Endodermal cell (in vitro differentiated cells): ENCODE measurements at regions not wholly inside any gene's neighbourhood (a gene's known extent, or its start where the extent isn't known, plus 50 kb on each side); places are given as distances from the start of the nearest gene placed in this dataset.

Experiments used
- DNase-seq: peaks from one replicate; pipeline ENCODE4 v3.0.0-alpha.2; 2017
- H3K27ac ChIP-seq: 2 replicates; pipeline ENCODE4 v1.5.1; 2013; ENCODE audit warnings: mild to moderate bottlenecking, low read depth, low read length, moderate library complexity
- H3K27me3 ChIP-seq: 2 replicates; pipeline ENCODE4 v1.6.1; 2013; ENCODE audit warnings: mild to moderate bottlenecking, low read length, moderate library complexity; ENCODE audit not compliant: insufficient read depth, control insufficient read depth, poor library complexity, severe bottlenecking
- H3K36me3 ChIP-seq: 2 replicates; pipeline ENCODE4 v1.7.0; 2013; ENCODE audit warnings: mild to moderate bottlenecking, low read length, moderate library complexity; ENCODE audit not compliant: control insufficient read depth, insufficient read depth
- H3K4me1 ChIP-seq: one replicate; pipeline ENCODE4 v1.7.0; 2013; ENCODE audit warnings: low read length; ENCODE audit not compliant: control insufficient read depth, insufficient read depth
- H3K4me3 ChIP-seq: 2 replicates; pipeline ENCODE4 v1.5.1; 2013; ENCODE audit warnings: mild to moderate bottlenecking, low read length, moderate library complexity
- H3K9ac ChIP-seq: 2 replicates; pipeline ENCODE4 v1.6.1; 2013; ENCODE audit warnings: mild to moderate bottlenecking, low read length, moderate library complexity; ENCODE audit not compliant: poor library complexity, severe bottlenecking; ENCODE audit errors: extremely low read depth
- H3K9me3 ChIP-seq: 2 replicates; pipeline ENCODE4 v1.6.1; 2013; ENCODE audit warnings: mild to moderate bottlenecking, low read length, moderate library complexity; ENCODE audit not compliant: control insufficient read depth
- H3K27ac Mint-ChIP-seq: 2 replicates; pipeline ENCODE4 v1.8.0; 2020; ENCODE audit warnings: mixed read lengths
- H3K27me3 Mint-ChIP-seq: 2 replicates; pipeline ENCODE4 v1.8.0; 2021; ENCODE audit warnings: mild to moderate bottlenecking, mixed read lengths; ENCODE audit not compliant: insufficient read depth
- H3K36me3 Mint-ChIP-seq: 2 replicates; pipeline ENCODE4 v1.8.0; 2020; ENCODE audit warnings: low read depth, mixed read lengths
- H3K4me1 Mint-ChIP-seq: 2 replicates; pipeline ENCODE4 v1.8.0; 2020; ENCODE audit warnings: mixed read lengths
- H3K4me3 Mint-ChIP-seq: 2 replicates; pipeline ENCODE4 v1.8.0; 2020; ENCODE audit warnings: mild to moderate bottlenecking, moderate library complexity, mixed read lengths
- H3K9me3 Mint-ChIP-seq: 2 replicates; pipeline ENCODE4 v1.8.0; 2020; ENCODE audit warnings: mild to moderate bottlenecking, mixed read lengths
- WGBS, 2 experiments: methylation state at CpG; one replicate each; pipeline versions ENCODE4 v1.1.5 to v1.1.7; 2013; ENCODE audit warnings: missing lambda C conversion rate in 2 of 2, mixed read lengths in 1 of 2; ENCODE audit not compliant: insufficient coverage in 1 of 2, insufficient read length in 1 of 2; 5-methylcytosine and 5-hydroxymethylcytosine counted together
- TF ChIP-seq, protein P1 (sequence below): fragments of 200-600 bp; sonication (generic); conservative IDR thresholded peaks from 2 replicates; pipeline ENCODE4 v1.5.0; 2021; ENCODE audit warnings: antibody characterized with exemption, mild to moderate bottlenecking

DNA sequence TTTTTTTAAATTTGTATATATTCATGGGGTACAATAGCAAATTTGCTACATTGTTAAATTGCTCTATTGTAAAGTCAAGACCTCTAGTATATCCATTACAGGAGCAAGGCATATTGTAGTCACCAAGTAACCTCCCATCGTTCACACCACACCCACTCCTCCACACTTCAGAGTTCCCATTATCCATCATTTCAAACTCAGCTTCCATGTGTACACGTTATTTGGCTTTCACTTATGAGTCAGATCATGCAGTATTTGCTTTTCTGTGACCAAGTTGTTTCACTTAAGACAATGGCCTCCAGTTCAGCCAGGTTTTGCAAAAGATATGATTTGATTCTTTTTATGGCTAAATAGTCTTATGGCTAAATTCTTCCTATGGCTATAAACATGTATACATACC is 2614.2 kb downstream of the PCDH7 start:
- peaks cover 47% of the 10 kb centered on the region for H3K9me3 ChIP-seq
- no peak overlapping the region for H3K4me3 ChIP-seq
- 87 to 91% methylated on average over 2 of the region's 2 CpGs for WGBS, 2 experiments
- no peaks in the 10 kb centered on the region for H3K27me3 ChIP-seq
- Mint-ChIP-seq H3K9me3 (peaks cover 45% of the 10 kb centered on the region), H3K27ac (no peak overlapping the region), H3K27me3 (no peaks in the 10 kb centered on the region), H3K4me3 (no peak overlapping the region), H3K36me3 (peaks cover 3% of the 10 kb centered on the region), H3K4me1 (no peaks in the 10 kb centered on the region)
- H3K36me3 ChIP-seq, result no peaks in the 10 kb centered on the region
- no peak overlapping the region for H3K9ac ChIP-seq
- H3K4me1 ChIP-seq, result no peaks in the 10 kb centered on the region
- H3K27ac ChIP-seq, result no peak overlapping the region
- DNase-seq, result no peak
- TF ChIP-seq, protein P1, sequence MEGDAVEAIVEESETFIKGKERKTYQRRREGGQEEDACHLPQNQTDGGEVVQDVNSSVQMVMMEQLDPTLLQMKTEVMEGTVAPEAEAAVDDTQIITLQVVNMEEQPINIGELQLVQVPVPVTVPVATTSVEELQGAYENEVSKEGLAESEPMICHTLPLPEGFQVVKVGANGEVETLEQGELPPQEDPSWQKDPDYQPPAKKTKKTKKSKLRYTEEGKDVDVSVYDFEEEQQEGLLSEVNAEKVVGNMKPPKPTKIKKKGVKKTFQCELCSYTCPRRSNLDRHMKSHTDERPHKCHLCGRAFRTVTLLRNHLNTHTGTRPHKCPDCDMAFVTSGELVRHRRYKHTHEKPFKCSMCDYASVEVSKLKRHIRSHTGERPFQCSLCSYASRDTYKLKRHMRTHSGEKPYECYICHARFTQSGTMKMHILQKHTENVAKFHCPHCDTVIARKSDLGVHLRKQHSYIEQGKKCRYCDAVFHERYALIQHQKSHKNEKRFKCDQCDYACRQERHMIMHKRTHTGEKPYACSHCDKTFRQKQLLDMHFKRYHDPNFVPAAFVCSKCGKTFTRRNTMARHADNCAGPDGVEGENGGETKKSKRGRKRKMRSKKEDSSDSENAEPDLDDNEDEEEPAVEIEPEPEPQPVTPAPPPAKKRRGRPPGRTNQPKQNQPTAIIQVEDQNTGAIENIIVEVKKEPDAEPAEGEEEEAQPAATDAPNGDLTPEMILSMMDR, result no peak

DNA sequence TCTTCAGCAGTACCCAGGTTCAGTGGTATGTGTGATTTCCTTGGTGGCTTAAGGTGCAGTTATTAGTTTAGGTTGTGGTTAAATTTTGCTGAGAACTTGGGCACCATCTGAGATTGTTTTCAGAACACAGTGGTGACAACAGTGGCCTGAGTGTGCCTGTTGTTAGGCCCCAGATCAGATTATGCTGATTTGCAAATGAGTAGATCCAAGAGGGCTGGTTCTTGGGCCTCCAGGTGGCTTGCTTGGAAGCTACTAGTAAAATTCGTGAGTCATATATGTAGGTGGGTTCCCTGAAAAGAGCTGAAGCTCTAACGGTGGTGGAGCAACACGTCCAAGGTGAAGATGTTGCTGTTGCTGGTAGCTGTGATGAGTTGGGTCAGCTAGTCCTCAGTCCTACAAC is 2619.6 kb downstream of the PCDH7 start:
- Histone ChIP-seq H3K36me3 (no peaks in the 10 kb centered on the region), H3K4me3 (no peak overlapping the region), H3K27ac (no peak overlapping the region), H3K4me1 (no peaks in the 10 kb centered on the region), H3K9me3 (peaks cover 7% of the 10 kb centered on the region), H3K27me3 (no peaks in the 10 kb centered on the region), H3K9ac (no peak overlapping the region)
- Mint-ChIP-seq H3K36me3 (no peaks in the 10 kb centered on the region), H3K9me3 (peaks cover 13% of the 10 kb centered on the region), H3K4me1 (no peaks in the 10 kb centered on the region), H3K27me3 (no peaks in the 10 kb centered on the region), H3K27ac (no peak overlapping the region), H3K4me3 (no peak overlapping the region)
- WGBS, 2 experiments, result 95% methylated on average over 3 of the region's 3 CpGs; no CpG with 5 or more reads in 1 of the 2 experiments
- TF ChIP-seq, protein P1, result no peak
- DNase-seq, result no peak

DNA sequence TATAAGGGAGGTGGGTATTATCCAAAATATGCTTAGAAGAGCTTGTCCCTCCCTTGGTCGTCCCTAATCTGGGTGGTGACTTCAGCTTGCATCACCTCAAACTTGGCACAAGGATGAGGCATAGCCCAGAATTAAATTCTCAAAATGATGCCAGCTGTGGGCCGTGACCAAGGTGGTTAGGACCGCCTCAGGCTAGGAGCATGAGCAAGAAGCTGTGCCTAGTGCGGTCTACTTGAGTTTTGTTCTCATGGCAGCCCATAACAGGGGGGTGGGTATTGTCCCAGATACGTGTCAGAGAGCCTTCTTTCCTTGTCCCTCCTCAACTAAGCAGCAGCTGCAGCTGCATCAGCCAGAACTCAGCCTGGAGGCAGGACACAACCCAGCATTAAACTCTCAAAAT is 2620.0 kb downstream of the PCDH7 start:
- WGBS, 2 experiments, result 89 to 100% methylated on average over 5 of the region's 5 CpGs
- Histone ChIP-seq H3K4me3 (no peak overlapping the region), H3K9ac (no peak overlapping the region), H3K27me3 (no peaks in the 10 kb centered on the region), H3K36me3 (no peaks in the 10 kb centered on the region), H3K4me1 (no peaks in the 10 kb centered on the region), H3K27ac (no peak overlapping the region), H3K9me3 (peaks cover 7% of the 10 kb centered on the region)
- no peaks in the 10 kb centered on the region for H3K27me3 Mint-ChIP-seq
- H3K36me3 Mint-ChIP-seq, result no peaks in the 10 kb centered on the region
- no peaks in the 10 kb centered on the region for H3K4me1 Mint-ChIP-seq
- TF ChIP-seq, protein P1, result no peak
- H3K4me3 Mint-ChIP-seq, result no peak overlapping the region
- H3K27ac Mint-ChIP-seq, result no peak overlapping the region
- peaks cover 11% of the 10 kb centered on the region for H3K9me3 Mint-ChIP-seq
- DNase-seq, result no peak
